ENCODE measurements at regions not wholly inside any gene's neighbourhood (a gene's known extent, or its start where the extent isn't known, plus 50 kb on each side); places are given as distances from the start of the nearest gene placed in this dataset.

GRCh38 chr3:146325170-146325569, 74.3 kb upstream of the PLSCR4 start:
- DNase-seq = no peak
- H3K4me3 ChIP-seq = no peak overlapping the region
- TF ChIP-seq CTCF (IDR thresholded peaks at IDR 0.05) (no peak), POLR2A (IDR thresholded peaks at IDR 0.05) (no peak)
- H3K4me1 ChIP-seq (replicated peaks in 1 of 2) = no peaks in the 10 kb centered on the region
- intact Hi-C loops (cut with DNase I) = loop anchor here (5.0 to 10.0 kb wide), 4 partner anchors 100 to 258 kb away; no protein-coding TSS in a partner anchor
- H3K36me3 ChIP-seq (replicated peaks in 1 of 2) = no peaks in the 10 kb centered on the region
- no peaks in the 10 kb centered on the region for H3K27me3 ChIP-seq
- no peaks in the 10 kb centered on the region for H3K9me3 ChIP-seq (replicated peaks in 1 of 3)
- no peak overlapping the region for H3K27ac ChIP-seq

- Histone ChIP-seq H3K4me1 (replicated peaks in 1 of 2) (no peaks in the 10 kb centered on the region), H3K9me3 (replicated peaks in 1 of 3) (no peaks in the 10 kb centered on the region), H3K27ac (no peak overlapping the region), H3K36me3 (replicated peaks in 1 of 2) (no peaks in the 10 kb centered on the region), H3K4me3 (no peak overlapping the region), H3K27me3 (no peaks in the 10 kb centered on the region)
- no peak for DNase-seq
- TF ChIP-seq POLR2A (IDR thresholded peaks at IDR 0.05) = no peak
- intact Hi-C loops (cut with DNase I) = loop anchor here in 1 of 2 donors (10.0 kb wide), 1 partner anchor 98 kb away; no protein-coding TSS in a partner anchor
- 85 to 93% (median 87%) methylated on average over 2 of the region's 2 CpGs for WGBS, 4 donors
Measured at GRCh38 chr3:146322216-146322817, 71.4 kb upstream of the PLSCR4 start.

- intact Hi-C loops (cut with DNase I) = no loop called here
- H3K9me3 ChIP-seq (replicated peaks in 1 of 3) = no peaks in the 10 kb centered on the region
- no peak overlapping the region for H3K4me3 ChIP-seq
- H3K27ac ChIP-seq = no peak overlapping the region
- no peaks in the 10 kb centered on the region for H3K27me3 ChIP-seq
- H3K4me1 ChIP-seq (replicated peaks in 1 of 2) = no peaks in the 10 kb centered on the region
- H3K36me3 ChIP-seq (replicated peaks in 1 of 2) = no peaks in the 10 kb centered on the region
- TF ChIP-seq POLR2A (IDR thresholded peaks at IDR 0.05) (no peak), CTCF (IDR thresholded peaks at IDR 0.05) (no peak)
- no peak for DNase-seq
Measured at GRCh38 chr3:146314871-146315270, 64.0 kb upstream of the PLSCR4 start.

- intact Hi-C loops (cut with DNase I) = no loop called here
- Histone ChIP-seq H3K27ac (peak overlapping the region in 1 of 5 donors; percentile 13), H3K4me3 (no peak overlapping the region), H3K4me1 (replicated peaks in 1 of 2) (no peaks in the 10 kb centered on the region), H3K36me3 (replicated peaks in 1 of 2) (no peaks in the 10 kb centered on the region), H3K27me3 (no peaks in the 10 kb centered on the region), H3K9me3 (replicated peaks in 1 of 3) (no peaks in the 10 kb centered on the region)
- peak in 1 of 7 donors; percentile 18 for DNase-seq
- no peak for TF ChIP-seq CTCF (IDR thresholded peaks at IDR 0.05)
- TF ChIP-seq POLR2A (IDR thresholded peaks at IDR 0.05) = no peak
- 24 to 52% (median 41%) methylated on average over 1 of the region's 1 CpG for WGBS, 4 donors
Measured at GRCh38 chr3:146313746-146314111, 62.8 kb upstream of the PLSCR4 start.

- no peaks in the 10 kb centered on the region for H3K36me3 ChIP-seq (replicated peaks in 1 of 2)
- H3K27me3 ChIP-seq = no peaks in the 10 kb centered on the region
- peaks cover 0 to under 1% of the 10 kb centered on the region in 2 donors for H3K4me1 ChIP-seq (replicated peaks in 1 of 2)
- TF ChIP-seq POLR2A (IDR thresholded peaks at IDR 0.05) = no peak
- no peak for TF ChIP-seq CTCF (IDR thresholded peaks at IDR 0.05)
- 72 to 82% (median 76%) methylated on average over 2 of the region's 2 CpGs for WGBS, 4 donors
- no peaks in the 10 kb centered on the region for H3K9me3 ChIP-seq (replicated peaks in 1 of 3)
- H3K4me3 ChIP-seq = no peak overlapping the region
- H3K27ac ChIP-seq = peak overlapping the region in 1 of 5 donors; percentile 13
- intact Hi-C loops (cut with DNase I) = no loop called here
- no peak for DNase-seq
Measured at GRCh38 chr3:146313031-146313745, 62.3 kb upstream of the PLSCR4 start.

Data from adrenal gland (tissue), 9 donors.